Activated naive CD4-positive, alpha-beta T cell treated with anti-CD3 and anti-CD28 coated beads for 36 hours (primary cell): ENCODE measurements at regions not wholly inside any gene's neighbourhood (a gene's known extent, or its start where the extent isn't known, plus 50 kb on each side); places are given as distances from the start of the nearest gene placed in this dataset.

Experiments
- CTCF ChIA-PET: fragments of 350-600 bp; sonication (Branson Sonifier 250); formaldehyde crosslinking; loops from one replicate; lab custom pipeline; 2021; ENCODE audit warnings: antibody characterized with exemption; lab: Charles Lee
- DNase-seq: peaks from one replicate; pipeline ENCODE4 v3.0.0-alpha.2; 2020
- H3K27ac Mint-ChIP-seq: one replicate; pipeline ENCODE4 v1.8.0; 2021; ENCODE audit warnings: mild to moderate bottlenecking, mixed read lengths
- H3K27me3 Mint-ChIP-seq: one replicate; pipeline ENCODE4 v1.8.0; 2021; ENCODE audit warnings: low read depth, mixed read lengths
- H3K36me3 Mint-ChIP-seq: one replicate; pipeline ENCODE4 v1.8.0; 2021; ENCODE audit warnings: low read depth, mixed read lengths
- H3K4me1 Mint-ChIP-seq: one replicate; pipeline ENCODE4 v1.8.0; 2021; ENCODE audit warnings: low read depth, mixed read lengths
- H3K4me3 Mint-ChIP-seq: one replicate; pipeline ENCODE4 v1.8.0; 2021; ENCODE audit warnings: mild to moderate bottlenecking, moderate library complexity, mixed read lengths
- H3K9me3 Mint-ChIP-seq: one replicate; pipeline ENCODE4 v1.8.0; 2021; ENCODE audit warnings: mixed read lengths
- intact Hi-C: fragments of 100-400 bp; cut with micrococcal nuclease; formaldehyde crosslinking; loops from one replicate; pipeline ENCODE4 v1.15.1; 2023

GRCh38 chr10:106134326-106135000 is 1030.0 kb downstream of the SORCS1 start:
- Mint-ChIP-seq H3K4me3 (no peak overlapping the region), H3K36me3 (no peaks in the 10 kb centered on the region), H3K27me3 (no peaks in the 10 kb centered on the region), H3K4me1 (no peaks in the 10 kb centered on the region), H3K27ac (no peak overlapping the region), H3K9me3 (no peaks in the 10 kb centered on the region)
- intact Hi-C loops, result no loop called here
- no peak for DNase-seq
- CTCF ChIA-PET, result no interaction called here

- H3K9me3 Mint-ChIP-seq, result no peaks in the 10 kb centered on the region
- H3K36me3 Mint-ChIP-seq, result no peaks in the 10 kb centered on the region
- no peak for DNase-seq
- H3K4me3 Mint-ChIP-seq, result no peak overlapping the region
- intact Hi-C loops, result no loop called here
- no peak overlapping the region for H3K27ac Mint-ChIP-seq
- no peaks in the 10 kb centered on the region for H3K4me1 Mint-ChIP-seq
- no peaks in the 10 kb centered on the region for H3K27me3 Mint-ChIP-seq
- CTCF ChIA-PET, result no interaction called here
Observed at GRCh38 chr10:106133451-106133850, 1031.1 kb downstream of the SORCS1 start.

- Mint-ChIP-seq H3K9me3 (no peaks in the 10 kb centered on the region), H3K4me1 (no peaks in the 10 kb centered on the region), H3K27ac (no peak overlapping the region), H3K27me3 (no peaks in the 10 kb centered on the region), H3K4me3 (no peak overlapping the region), H3K36me3 (no peaks in the 10 kb centered on the region)
- intact Hi-C loops, result no loop called here
- CTCF ChIA-PET, result no interaction called here
- no peak for DNase-seq
Observed at GRCh38 chr10:106132956-106133355, 1031.5 kb downstream of the SORCS1 start.

GRCh38 chr10:106114656-106115186 is 1049.8 kb downstream of the SORCS1 start:
- Mint-ChIP-seq H3K4me1 (no peaks in the 10 kb centered on the region), H3K27me3 (no peaks in the 10 kb centered on the region), H3K27ac (no peak overlapping the region), H3K9me3 (peaks cover 25% of the 10 kb centered on the region), H3K4me3 (no peak overlapping the region), H3K36me3 (no peaks in the 10 kb centered on the region)
- CTCF ChIA-PET, result no interaction called here
- intact Hi-C loops, result no loop called here
- no peak for DNase-seq

- no peaks in the 10 kb centered on the region for H3K27me3 Mint-ChIP-seq
- no peak for DNase-seq
- H3K36me3 Mint-ChIP-seq, result no peaks in the 10 kb centered on the region
- H3K27ac Mint-ChIP-seq, result no peak overlapping the region
- CTCF ChIA-PET, result no interaction called here
- no peaks in the 10 kb centered on the region for H3K4me1 Mint-ChIP-seq
- no peak overlapping the region for H3K4me3 Mint-ChIP-seq
- intact Hi-C loops, result no loop called here
- peaks cover 7% of the 10 kb centered on the region for H3K9me3 Mint-ChIP-seq
Observed at GRCh38 chr10:106111246-106111645, 1053.3 kb downstream of the SORCS1 start.

- no peak for DNase-seq
- CTCF ChIA-PET, result no interaction called here
- Mint-ChIP-seq H3K4me3 (no peak overlapping the region), H3K27me3 (peaks cover 3% of the 10 kb centered on the region), H3K36me3 (no peaks in the 10 kb centered on the region), H3K4me1 (no peaks in the 10 kb centered on the region), H3K9me3 (peaks cover 2% of the 10 kb centered on the region), H3K27ac (no peak overlapping the region)
- intact Hi-C loops, result no loop called here
Observed at GRCh38 chr10:106107706-106108105, 1056.8 kb downstream of the SORCS1 start.

GRCh38 chr10:106106114-106106513 is 1058.4 kb downstream of the SORCS1 start:
- CTCF ChIA-PET, result no interaction called here
- no peaks in the 10 kb centered on the region for H3K4me1 Mint-ChIP-seq
- H3K36me3 Mint-ChIP-seq, result no peaks in the 10 kb centered on the region
- no peak overlapping the region for H3K4me3 Mint-ChIP-seq
- H3K27ac Mint-ChIP-seq, result no peak overlapping the region
- peaks cover 3% of the 10 kb centered on the region for H3K27me3 Mint-ChIP-seq
- H3K9me3 Mint-ChIP-seq, result peaks cover 2% of the 10 kb centered on the region
- intact Hi-C loops, result no loop called here
- no peak for DNase-seq

- H3K27ac Mint-ChIP-seq, result no peak overlapping the region
- H3K27me3 Mint-ChIP-seq, result no peaks in the 10 kb centered on the region
- H3K9me3 Mint-ChIP-seq, result peaks cover 1% of the 10 kb centered on the region
- no peaks in the 10 kb centered on the region for H3K4me1 Mint-ChIP-seq
- H3K4me3 Mint-ChIP-seq, result no peak overlapping the region
- DNase-seq, result no peak
- CTCF ChIA-PET, result interaction anchor here (1.6 kb wide), 1 partner anchor 139 kb away, joined by 3 read pairs; no protein-coding TSS in a partner anchor
- intact Hi-C loops, result no loop called here
- no peaks in the 10 kb centered on the region for H3K36me3 Mint-ChIP-seq
Observed at GRCh38 chr10:106089855-106090254, 1074.7 kb downstream of the SORCS1 start.

GRCh38 chr10:106086391-106086790 is 1078.1 kb downstream of the SORCS1 start:
- Mint-ChIP-seq H3K27ac (no peak overlapping the region), H3K4me3 (no peak overlapping the region), H3K36me3 (no peaks in the 10 kb centered on the region), H3K4me1 (no peaks in the 10 kb centered on the region), H3K9me3 (peaks cover 1% of the 10 kb centered on the region), H3K27me3 (no peaks in the 10 kb centered on the region)
- intact Hi-C loops, result no loop called here
- CTCF ChIA-PET, result interaction anchor here (1.3 kb wide), 1 partner anchor 135 kb away, joined by 3 read pairs; no protein-coding TSS in a partner anchor
- no peak for DNase-seq

- Mint-ChIP-seq H3K9me3 (peaks cover 1% of the 10 kb centered on the region), H3K27me3 (no peaks in the 10 kb centered on the region), H3K36me3 (no peaks in the 10 kb centered on the region), H3K4me3 (no peak overlapping the region), H3K27ac (no peak overlapping the region), H3K4me1 (no peaks in the 10 kb centered on the region)
- CTCF ChIA-PET, result no interaction called here
- no peak for DNase-seq
- intact Hi-C loops, result no loop called here
Observed at GRCh38 chr10:106083572-106083971, 1080.9 kb downstream of the SORCS1 start.

GRCh38 chr10:106082865-106083264 is 1081.6 kb downstream of the SORCS1 start:
- no peak for DNase-seq
- intact Hi-C loops, result no loop called here
- H3K9me3 Mint-ChIP-seq, result peaks cover 3% of the 10 kb centered on the region
- no peaks in the 10 kb centered on the region for H3K36me3 Mint-ChIP-seq
- H3K4me3 Mint-ChIP-seq, result no peak overlapping the region
- H3K4me1 Mint-ChIP-seq, result no peaks in the 10 kb centered on the region
- H3K27ac Mint-ChIP-seq, result no peak overlapping the region
- CTCF ChIA-PET, result no interaction called here
- H3K27me3 Mint-ChIP-seq, result no peaks in the 10 kb centered on the region

GRCh38 chr10:106078895-106079576 is 1085.5 kb downstream of the SORCS1 start:
- intact Hi-C loops, result no loop called here
- no peak overlapping the region for H3K4me3 Mint-ChIP-seq

GRCh38 chr10:106076496-106076895 is 1088.0 kb downstream of the SORCS1 start:
- intact Hi-C loops, result no loop called here
- peaks cover 2% of the 10 kb centered on the region for H3K9me3 Mint-ChIP-seq
- CTCF ChIA-PET, result no interaction called here
- no peak overlapping the region for H3K27ac Mint-ChIP-seq
- no peak overlapping the region for H3K4me3 Mint-ChIP-seq
- DNase-seq, result no peak
- no peaks in the 10 kb centered on the region for H3K4me1 Mint-ChIP-seq
- H3K27me3 Mint-ChIP-seq, result peaks cover 2% of the 10 kb centered on the region
- no peaks in the 10 kb centered on the region for H3K36me3 Mint-ChIP-seq

More at GRCh38 chr10:106078895-106079576, 1085.5 kb downstream of the SORCS1 start:
- Mint-ChIP-seq H3K9me3 (peaks cover 2% of the 10 kb centered on the region), H3K27ac (no peak overlapping the region), H3K36me3 (no peaks in the 10 kb centered on the region), H3K27me3 (peaks cover under 1% of the 10 kb centered on the region), H3K4me1 (no peaks in the 10 kb centered on the region)
- CTCF ChIA-PET, result no interaction called here
- DNase-seq, result no peak
